AG08396 (cell line): ENCODE measurements at regions not wholly inside any gene's neighbourhood (a gene's known extent, or its start where the extent isn't known, plus 50 kb on each side); places are given as distances from the start of the nearest gene placed in this dataset.
"Not testable (repeated sequence)": the region's sequence is repeated elsewhere in the genome, so short reads cannot be mapped to it uniquely, and the experiment has no call there.

ENCODE experiments used
- DNase-seq: peaks from one replicate; pipeline ENCODE4 v3.0.0; 2012; ENCODE audit warnings: low spot score, mixed read lengths

- DNase-seq, result no peak
These were observed 71.6 kb upstream of the CASZ1 start for GRCh38 chr1:10867914-10868598.

- no peak for DNase-seq
These were observed 72.1 kb upstream of the CASZ1 start for GRCh38 chr1:10868599-10868965.

- DNase-seq, result no peak
These were observed 73.5 kb upstream of the CASZ1 start for GRCh38 chr1:10869933-10870332.

- DNase-seq, result no peak
These were observed 74.1 kb upstream of the CASZ1 start for GRCh38 chr1:10870493-10871096.

- DNase-seq, result no peak
These were observed 76.7 kb upstream of the CASZ1 start for GRCh38 chr1:10873189-10873588.

GRCh38 chr1:10874351-10874750 is 77.9 kb upstream of the CASZ1 start:
- DNase-seq, result no peak

GRCh38 chr1:10877894-10878293 is 81.4 kb upstream of the CASZ1 start:
- no peak for DNase-seq

- no peak for DNase-seq
These were observed 82.0 kb upstream of the CASZ1 start for GRCh38 chr1:10878469-10878868.

GRCh38 chr1:10880063-10880462 is 83.6 kb upstream of the CASZ1 start:
- DNase-seq, result no peak

GRCh38 chr1:10881046-10881445 is 84.6 kb upstream of the CASZ1 start:
- no peak for DNase-seq

GRCh38 chr1:10882069-10882468 is 85.6 kb upstream of the CASZ1 start:
- no peak for DNase-seq

- DNase-seq, result not testable (repeated sequence)
These were observed 90.6 kb upstream of the CASZ1 start for GRCh38 chr1:10887032-10887431.

- DNase-seq, result no peak
These were observed 91.8 kb upstream of the CASZ1 start for GRCh38 chr1:10888291-10888690.

GRCh38 chr1:10888791-10889649 is 92.6 kb upstream of the CASZ1 start:
- DNase-seq, result no peak

- DNase-seq, result no peak
These were observed 93.4 kb upstream of the CASZ1 start for GRCh38 chr1:10889650-10890353.

GRCh38 chr1:10890491-10891071 is 94.1 kb upstream of the CASZ1 start:
- no peak for DNase-seq

- DNase-seq, result no peak
These were observed 94.6 kb upstream of the CASZ1 start for GRCh38 chr1:10891091-10891490.

GRCh38 chr1:10892138-10893065 is 96.0 kb upstream of the CASZ1 start:
- no peak for DNase-seq

GRCh38 chr1:10895621-10896020 is 99.2 kb upstream of the CASZ1 start:
- no peak for DNase-seq

GRCh38 chr1:10896673-10897072 is 100.2 kb upstream of the CASZ1 start:
- no peak for DNase-seq
